ENCODE measurements at regions not wholly inside any gene's neighbourhood (a gene's known extent, or its start where the extent isn't known, plus 50 kb on each side); places are given as distances from the start of the nearest gene placed in this dataset.
"Not testable (repeated sequence)": the region's sequence is repeated elsewhere in the genome, so short reads cannot be mapped to it uniquely, and the experiment has no call there.

GRCh38 chr2:216934623-216935022, 74.8 kb upstream of the TNP1 start:
- DNase-seq (ENCODE audit: low spot score), result no peak

GRCh38 chr2:216934151-216934550, 74.3 kb upstream of the TNP1 start:
- DNase-seq (ENCODE audit: low spot score), result no peak

- no peak for DNase-seq (ENCODE audit: low spot score)
Observed at GRCh38 chr2:216932863-216933548, 73.1 kb upstream of the TNP1 start.

- no peak for DNase-seq (ENCODE audit: low spot score)
Observed at GRCh38 chr2:216932113-216932862, 72.4 kb upstream of the TNP1 start.

- DNase-seq (ENCODE audit: low spot score), result no peak
Observed at GRCh38 chr2:216930716-216931115, 70.9 kb upstream of the TNP1 start.

GRCh38 chr2:216929338-216929737, 69.5 kb upstream of the TNP1 start:
- not testable (repeated sequence) for DNase-seq (ENCODE audit: low spot score)

GRCh38 chr2:216927163-216927562, 67.3 kb upstream of the TNP1 start:
- no peak for DNase-seq (ENCODE audit: low spot score)

GRCh38 chr2:216925636-216926366, 65.9 kb upstream of the TNP1 start:
- no peak for DNase-seq (ENCODE audit: low spot score)

- DNase-seq (ENCODE audit: low spot score), result no peak
Observed at GRCh38 chr2:216925006-216925405, 65.1 kb upstream of the TNP1 start.

GRCh38 chr2:216923706-216924105, 63.8 kb upstream of the TNP1 start:
- no peak for DNase-seq (ENCODE audit: low spot score)

- no peak for DNase-seq (ENCODE audit: low spot score)
Observed at GRCh38 chr2:216922175-216922780, 62.4 kb upstream of the TNP1 start.

GRCh38 chr2:216920937-216921456, 61.1 kb upstream of the TNP1 start:
- no peak for DNase-seq (ENCODE audit: low spot score)

GRCh38 chr2:216920143-216920876, 60.4 kb upstream of the TNP1 start:
- DNase-seq (ENCODE audit: low spot score), result peak; percentile 6

- DNase-seq (ENCODE audit: low spot score), result no peak
Observed at GRCh38 chr2:216918088-216918680, 58.3 kb upstream of the TNP1 start.

GRCh38 chr2:216916956-216917650, 57.2 kb upstream of the TNP1 start:
- DNase-seq (ENCODE audit: low spot score), result no peak

GRCh38 chr2:216915557-216916150, 55.8 kb upstream of the TNP1 start:
- no peak for DNase-seq (ENCODE audit: low spot score)

- DNase-seq (ENCODE audit: low spot score), result no peak
Observed at GRCh38 chr2:216914491-216914890, 54.6 kb upstream of the TNP1 start.

- no peak for DNase-seq (ENCODE audit: low spot score)
Observed at GRCh38 chr2:216911886-216912285, 52.0 kb upstream of the TNP1 start.

GRCh38 chr2:216911008-216911407, 51.1 kb upstream of the TNP1 start:
- no peak for DNase-seq (ENCODE audit: low spot score)

- no peak for DNase-seq (ENCODE audit: low spot score)
Observed at GRCh38 chr2:216909541-216910210, 49.8 kb upstream of the TNP1 start.

Data from putamen (tissue), 1 donor.